Effector memory CD8-positive, alpha-beta T cell (primary cell): ENCODE measurements at regions not wholly inside any gene's neighbourhood (a gene's known extent, or its start where the extent isn't known, plus 50 kb on each side); places are given as distances from the start of the nearest gene placed in this dataset.

Source experiments
- ATAC-seq: fragments of 150-1000 bp; cut with Tn5 transposase; replicated peaks from 2 replicates; pipeline ENCODE4 v1.10.0; 2021; ENCODE audit warnings: mild to moderate bottlenecking, moderate library complexity
- DNase-seq, 3 experiments: peaks; one replicate each; pipeline ENCODE4 v3.0.0; 2021
- H3K27ac Mint-ChIP-seq, 2 donors: one replicate each; pipeline ENCODE4 v1.8.0; 2022; ENCODE audit warnings: mild to moderate bottlenecking in 2 of 2, mixed read lengths in 2 of 2, moderate library complexity in 2 of 2
- H3K27me3 Mint-ChIP-seq, 2 donors: one replicate each; pipeline ENCODE4 v1.8.0; 2022; ENCODE audit warnings: mixed read lengths in 2 of 2
- H3K36me3 Mint-ChIP-seq: one replicate; pipeline ENCODE4 v1.8.0; 2022; ENCODE audit warnings: mild to moderate bottlenecking, moderate library complexity, mixed read lengths; ENCODE audit not compliant: insufficient read depth
- H3K4me1 Mint-ChIP-seq, 2 donors: one replicate each; pipeline ENCODE4 v1.8.0; 2022; ENCODE audit warnings: low read depth in 2 of 2, mixed read lengths in 2 of 2
- H3K4me3 Mint-ChIP-seq, 2 donors: one replicate each; pipeline ENCODE4 v1.8.0; 2022; ENCODE audit warnings: mild to moderate bottlenecking in 2 of 2, mixed read lengths in 2 of 2, moderate library complexity in 2 of 2
- H3K9me3 Mint-ChIP-seq, 2 donors: one replicate each; pipeline ENCODE4 v1.8.0; 2022; ENCODE audit warnings: mixed read lengths in 2 of 2

DNA sequence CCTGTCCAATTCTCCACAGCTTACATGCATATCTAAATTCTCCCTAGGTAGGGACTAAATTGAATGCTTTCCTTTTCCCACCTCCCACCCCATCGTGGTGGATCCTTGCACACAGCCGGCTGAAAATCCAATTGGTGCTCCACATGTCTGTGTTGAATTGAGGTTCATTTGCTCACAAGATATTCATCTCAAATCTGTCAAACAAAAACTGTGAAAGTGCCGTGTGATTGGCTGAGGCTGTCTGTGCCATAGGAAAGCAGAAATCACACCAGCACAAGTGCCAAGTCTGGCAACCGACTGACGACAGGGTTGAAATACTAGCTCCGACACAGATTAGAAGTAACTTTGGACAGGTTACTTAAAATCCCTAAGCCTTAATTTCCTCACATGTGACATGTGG, 823.3 kb downstream of the TDRD15 start:
- Mint-ChIP-seq H3K4me3 (no peak overlapping the region), H3K9me3 (peaks cover 10 to 11% of the 10 kb centered on the region in 2 donors), H3K27ac (no peak overlapping the region), H3K36me3 (no peaks in the 10 kb centered on the region), H3K4me1 (no peaks in the 10 kb centered on the region), H3K27me3 (no peaks in the 10 kb centered on the region)
- no peak for DNase-seq
- no peak for ATAC-seq

DNA sequence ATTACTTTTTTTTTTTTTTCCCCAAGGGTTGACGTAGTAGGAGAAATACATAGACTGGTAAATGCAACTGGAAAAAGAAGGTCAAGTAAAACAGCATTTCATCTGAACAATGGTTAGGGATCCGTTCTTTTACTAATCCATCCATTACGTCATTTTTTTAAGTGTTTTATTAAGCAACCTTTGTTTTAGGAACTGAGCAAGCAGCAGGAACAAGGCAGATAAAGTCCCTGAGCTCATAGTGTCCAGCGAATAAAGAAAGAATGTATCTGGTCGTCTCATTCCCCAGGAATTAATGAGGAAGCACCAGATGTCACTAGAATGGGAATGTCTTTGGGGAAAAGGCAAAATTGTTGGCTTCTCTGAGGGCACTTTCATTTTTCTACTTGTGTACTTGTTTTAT, 842.4 kb downstream of the TDRD15 start:
- Mint-ChIP-seq H3K27me3 (no peaks in the 10 kb centered on the region), H3K9me3 (peaks cover 4 to 22% of the 10 kb centered on the region in 2 donors), H3K36me3 (peaks cover 3% of the 10 kb centered on the region), H3K4me1 (no peaks in the 10 kb centered on the region), H3K27ac (no peak overlapping the region), H3K4me3 (no peak overlapping the region)
- ATAC-seq, result no peak
- DNase-seq, result no peak

DNA sequence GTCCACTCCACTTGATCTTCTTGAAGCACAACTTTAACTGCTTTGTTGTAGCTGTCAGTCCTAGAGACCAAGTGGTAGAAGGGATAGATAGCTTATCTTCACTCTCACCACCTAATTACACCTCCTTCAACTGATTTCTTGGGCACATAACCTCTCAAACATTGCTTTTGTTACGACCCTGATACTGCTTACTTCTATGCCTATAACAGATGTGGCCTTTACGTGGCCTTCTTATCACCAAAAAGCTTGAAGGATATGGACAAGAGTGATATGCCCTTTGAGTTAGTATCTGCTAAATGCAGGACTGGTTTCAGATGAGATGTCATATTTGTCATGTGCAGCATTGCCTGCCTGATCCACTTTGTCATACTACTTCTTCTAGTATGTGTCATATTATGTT, 847.2 kb downstream of the TDRD15 start:
- H3K27me3 Mint-ChIP-seq, result no peaks in the 10 kb centered on the region
- H3K9me3 Mint-ChIP-seq, result peaks cover 11 to 17% of the 10 kb centered on the region in 2 donors

DNA sequence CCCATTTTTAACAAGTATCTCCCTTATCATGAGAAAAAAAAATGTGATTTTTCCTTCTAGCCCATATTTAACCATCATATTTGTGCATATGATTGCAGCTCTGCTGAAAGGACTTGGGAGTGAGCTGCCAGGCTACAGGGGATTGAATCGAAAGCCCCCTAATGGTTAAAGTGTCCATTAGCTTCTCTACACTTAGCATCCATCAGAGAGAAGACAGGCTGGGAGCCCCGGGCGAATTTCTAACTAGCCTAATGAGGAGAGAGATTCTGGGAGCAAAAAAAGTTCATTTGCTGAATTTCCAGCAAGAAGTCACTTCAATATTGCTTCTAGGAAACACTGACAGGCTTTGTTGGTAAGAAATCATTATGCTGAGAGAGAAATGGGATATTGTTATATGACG, 848.8 kb downstream of the TDRD15 start:
- H3K27ac Mint-ChIP-seq, result no peak overlapping the region
- ATAC-seq (no peak), DNase-seq (no peak)
- no peaks in the 10 kb centered on the region for H3K27me3 Mint-ChIP-seq
- no peaks in the 10 kb centered on the region for H3K4me1 Mint-ChIP-seq
- H3K4me3 Mint-ChIP-seq, result no peak overlapping the region
- H3K9me3 Mint-ChIP-seq, result peaks cover 9 to 17% of the 10 kb centered on the region in 2 donors
- H3K36me3 Mint-ChIP-seq, result no peaks in the 10 kb centered on the region

More for the DNA sequence above, 847.2 kb downstream of the TDRD15 start:
- Mint-ChIP-seq H3K4me3 (no peak overlapping the region), H3K36me3 (no peaks in the 10 kb centered on the region), H3K4me1 (no peaks in the 10 kb centered on the region), H3K27ac (no peak overlapping the region)
- no peak for DNase-seq
- ATAC-seq, result no peak

DNA sequence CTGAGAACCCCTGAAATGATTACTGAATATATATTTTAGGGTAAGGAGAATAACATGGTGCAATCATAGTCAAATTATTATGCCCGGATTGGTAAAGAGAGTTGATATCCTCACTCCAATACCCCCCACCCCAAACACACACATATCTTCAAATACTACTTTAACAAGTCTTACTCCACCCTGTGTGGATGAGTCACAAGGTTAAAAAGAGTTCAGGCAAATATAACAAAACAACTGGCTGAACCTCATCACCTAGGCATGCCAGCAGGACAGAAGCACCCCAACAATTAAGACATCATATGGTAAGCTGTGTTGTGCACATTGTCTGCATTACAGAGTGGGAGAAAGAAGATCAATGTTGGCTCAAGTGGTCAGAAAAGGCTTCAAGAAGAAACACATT, 857.4 kb downstream of the TDRD15 start:
- no peak overlapping the region for H3K27ac Mint-ChIP-seq
- H3K36me3 Mint-ChIP-seq, result no peaks in the 10 kb centered on the region
- no peak for ATAC-seq
- H3K4me3 Mint-ChIP-seq, result no peak overlapping the region
- DNase-seq, result no peak
- peaks cover 5 to 11% of the 10 kb centered on the region in 2 donors for H3K9me3 Mint-ChIP-seq
- no peaks in the 10 kb centered on the region for H3K27me3 Mint-ChIP-seq
- no peaks in the 10 kb centered on the region for H3K4me1 Mint-ChIP-seq

DNA sequence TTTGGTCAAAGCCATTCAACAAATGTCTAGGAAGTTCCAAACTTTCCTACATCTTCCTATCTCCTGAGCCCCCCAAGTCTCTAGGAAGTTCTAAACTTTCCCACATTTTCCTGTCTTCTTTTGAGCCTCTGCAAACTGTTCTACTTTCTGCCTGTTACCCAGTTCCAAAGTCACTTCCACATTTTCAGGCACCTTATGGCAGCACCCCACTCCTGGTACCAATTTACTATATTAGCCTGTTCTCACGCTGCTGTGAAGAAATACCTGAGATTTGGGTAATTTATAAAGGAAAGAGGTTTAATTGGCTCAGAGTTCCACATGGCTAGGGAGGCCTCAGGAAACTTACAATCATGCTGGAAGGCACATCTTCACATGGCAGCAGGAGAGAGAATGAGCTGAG, 869.2 kb downstream of the TDRD15 start:
- ATAC-seq (no peak), DNase-seq (no peak)
- Mint-ChIP-seq H3K4me3 (no peak overlapping the region), H3K27ac (no peak overlapping the region), H3K4me1 (no peaks in the 10 kb centered on the region), H3K36me3 (no peaks in the 10 kb centered on the region), H3K27me3 (no peaks in the 10 kb centered on the region), H3K9me3 (peaks cover 17 to 31% of the 10 kb centered on the region in 2 donors)

DNA sequence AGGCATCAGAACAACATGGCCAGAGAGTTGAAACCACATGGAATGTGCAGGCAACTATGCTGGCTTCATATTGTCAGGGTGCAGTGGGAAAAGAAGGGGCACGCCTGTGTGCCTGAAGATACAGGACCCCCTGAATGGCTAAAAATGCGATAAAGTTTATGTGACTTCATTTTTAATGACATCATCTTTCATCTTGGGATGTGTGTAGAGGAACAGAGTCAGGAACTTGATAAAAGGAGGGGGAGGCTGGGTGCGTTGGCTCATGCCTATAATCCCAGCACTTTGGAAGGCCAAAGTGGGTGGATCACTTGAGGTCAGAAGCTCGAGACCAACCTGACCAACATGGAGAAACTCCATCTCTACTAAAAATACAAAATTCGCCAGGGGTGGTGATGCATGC, 872.6 kb downstream of the TDRD15 start:
- ATAC-seq (no peak), DNase-seq (no peak)
- no peak overlapping the region for H3K4me3 Mint-ChIP-seq
- H3K27me3 Mint-ChIP-seq, result no peaks in the 10 kb centered on the region
- H3K27ac Mint-ChIP-seq, result no peak overlapping the region
- H3K36me3 Mint-ChIP-seq, result no peaks in the 10 kb centered on the region
- H3K4me1 Mint-ChIP-seq, result no peaks in the 10 kb centered on the region
- H3K9me3 Mint-ChIP-seq, result peaks cover 14 to 28% of the 10 kb centered on the region in 2 donors

DNA sequence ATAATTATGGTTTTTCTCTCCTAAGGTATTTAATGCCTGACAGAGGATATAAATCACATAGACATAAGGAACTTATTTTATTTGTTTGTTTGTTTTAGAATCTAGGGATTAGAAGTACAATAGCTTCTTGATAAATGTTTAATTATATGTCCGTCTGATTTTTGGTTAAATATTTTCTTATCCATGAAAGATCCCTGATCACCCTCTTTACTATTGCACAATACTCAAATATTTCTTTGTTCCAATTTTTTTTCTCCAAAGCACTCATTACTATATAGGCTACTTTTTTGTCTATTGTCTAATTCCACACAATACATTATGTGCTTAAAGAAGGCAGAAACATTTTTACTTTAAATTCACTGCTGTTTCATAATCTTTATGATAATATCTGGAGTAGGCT, 875.8 kb downstream of the TDRD15 start:
- DNase-seq, result no peak
- H3K4me3 Mint-ChIP-seq, result no peak overlapping the region
- H3K9me3 Mint-ChIP-seq, result peaks cover 8 to 22% of the 10 kb centered on the region in 2 donors
- H3K4me1 Mint-ChIP-seq, result no peaks in the 10 kb centered on the region
- ATAC-seq, result no peak
- no peak overlapping the region for H3K27ac Mint-ChIP-seq
- H3K36me3 Mint-ChIP-seq, result no peaks in the 10 kb centered on the region
- no peaks in the 10 kb centered on the region for H3K27me3 Mint-ChIP-seq

DNA sequence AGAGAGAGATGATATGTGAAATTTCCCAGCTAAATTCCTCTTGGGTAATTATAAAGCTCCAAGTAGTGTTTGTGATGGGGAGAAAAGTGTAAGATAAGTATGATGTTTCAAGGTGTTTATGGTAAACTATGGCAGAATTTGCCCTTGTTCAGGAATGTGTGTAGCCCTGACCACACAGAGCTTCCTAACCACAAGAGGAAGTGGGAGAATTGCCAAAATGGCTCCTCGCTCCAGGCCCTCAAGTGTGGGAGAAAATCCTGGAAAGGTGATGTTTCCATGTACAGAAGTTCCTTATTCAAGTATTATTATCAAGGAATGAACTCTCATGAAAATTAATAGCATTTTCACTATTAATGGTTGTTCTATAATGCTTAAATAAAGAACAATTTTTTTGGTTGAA, 878.3 kb downstream of the TDRD15 start:
- Mint-ChIP-seq H3K36me3 (no peaks in the 10 kb centered on the region), H3K4me3 (no peak overlapping the region), H3K27me3 (no peaks in the 10 kb centered on the region), H3K27ac (no peak overlapping the region), H3K9me3 (peaks cover 7 to 24% of the 10 kb centered on the region in 2 donors), H3K4me1 (no peaks in the 10 kb centered on the region)
- ATAC-seq (no peak), DNase-seq (no peak)

DNA sequence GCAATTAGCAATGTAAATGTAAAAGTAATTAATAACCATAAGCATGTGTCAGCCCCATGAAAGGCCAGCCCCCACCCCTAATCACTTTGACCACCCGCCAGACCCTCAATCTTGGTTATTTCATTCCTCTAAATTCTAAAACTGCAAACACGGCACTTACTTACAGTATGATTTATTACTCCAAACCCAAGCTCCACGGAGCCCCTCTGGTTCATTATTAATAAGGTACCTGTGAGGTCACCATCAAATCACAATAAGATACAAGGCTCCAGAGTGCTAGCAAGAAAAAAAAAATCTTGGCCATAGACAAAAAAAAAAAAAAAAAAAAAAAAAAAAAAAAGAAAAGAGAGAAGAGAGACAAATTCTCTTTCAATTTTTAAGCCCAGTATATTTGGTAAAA, 879.5 kb downstream of the TDRD15 start:
- DNase-seq (no peak), ATAC-seq (no peak)
- Mint-ChIP-seq H3K36me3 (no peaks in the 10 kb centered on the region), H3K27me3 (no peaks in the 10 kb centered on the region), H3K27ac (no peak overlapping the region), H3K9me3 (peaks cover 9 to 19% of the 10 kb centered on the region in 2 donors), H3K4me1 (no peaks in the 10 kb centered on the region), H3K4me3 (no peak overlapping the region)

DNA sequence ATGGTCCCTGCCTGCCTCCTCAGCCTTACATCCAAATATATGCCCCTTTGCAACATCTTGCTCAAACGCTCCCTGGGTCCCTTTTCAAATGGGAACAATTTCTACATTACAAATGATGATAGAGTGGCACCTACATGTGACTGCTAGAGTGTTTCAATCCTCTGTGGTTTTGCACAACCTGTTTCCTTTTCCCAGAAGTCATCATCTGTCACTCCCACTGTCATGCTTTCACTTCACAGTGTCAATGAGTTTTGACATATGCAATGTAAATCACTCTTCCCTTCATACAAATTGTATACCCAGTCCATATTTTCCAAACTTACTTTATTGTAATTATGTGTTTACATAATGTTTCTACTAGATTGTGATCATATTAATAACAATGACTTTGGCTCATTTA, 887.3 kb downstream of the TDRD15 start:
- ATAC-seq (no peak), DNase-seq (no peak)
- Mint-ChIP-seq H3K27ac (no peak overlapping the region), H3K4me1 (no peaks in the 10 kb centered on the region), H3K9me3 (peaks cover 12% of the 10 kb centered on the region in 2 donors), H3K36me3 (no peaks in the 10 kb centered on the region), H3K4me3 (no peak overlapping the region), H3K27me3 (no peaks in the 10 kb centered on the region)

DNA sequence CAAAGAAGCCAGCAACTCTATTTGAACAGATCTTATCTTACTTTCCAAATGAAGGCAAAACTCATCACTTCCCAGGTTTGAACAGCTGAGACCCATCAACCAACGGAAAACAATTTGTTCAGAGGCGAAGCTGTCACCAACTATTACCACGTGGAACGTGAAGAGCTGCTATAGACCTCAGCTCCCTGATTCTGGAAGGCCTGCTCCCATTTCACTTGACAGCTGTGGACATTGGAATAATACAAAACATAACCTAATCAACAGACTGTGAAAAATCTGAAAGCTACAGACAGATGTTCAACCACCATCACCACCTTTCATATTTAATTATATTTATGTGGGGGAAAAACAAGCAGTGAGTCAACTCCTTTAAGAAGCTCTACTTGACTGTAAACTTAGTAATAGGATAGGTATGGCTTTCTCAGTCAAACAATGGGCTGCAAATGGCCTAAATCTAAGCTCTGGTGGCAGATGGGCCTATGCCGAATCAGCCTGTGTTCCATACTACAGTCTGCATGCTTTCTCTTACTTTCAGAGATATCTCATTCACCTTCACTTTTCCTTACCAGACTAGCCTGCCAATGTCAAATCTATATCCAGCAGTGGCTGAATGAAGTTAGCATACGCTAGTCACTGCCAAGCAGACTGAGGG, 896.4 kb downstream of the TDRD15 start:
- Mint-ChIP-seq H3K9me3 (peaks cover 0 to 16% of the 10 kb centered on the region in 2 donors), H3K27ac (no peak overlapping the region), H3K27me3 (no peaks in the 10 kb centered on the region), H3K36me3 (no peaks in the 10 kb centered on the region), H3K4me1 (no peaks in the 10 kb centered on the region), H3K4me3 (no peak overlapping the region)
- ATAC-seq (no peak), DNase-seq (no peak)

DNA sequence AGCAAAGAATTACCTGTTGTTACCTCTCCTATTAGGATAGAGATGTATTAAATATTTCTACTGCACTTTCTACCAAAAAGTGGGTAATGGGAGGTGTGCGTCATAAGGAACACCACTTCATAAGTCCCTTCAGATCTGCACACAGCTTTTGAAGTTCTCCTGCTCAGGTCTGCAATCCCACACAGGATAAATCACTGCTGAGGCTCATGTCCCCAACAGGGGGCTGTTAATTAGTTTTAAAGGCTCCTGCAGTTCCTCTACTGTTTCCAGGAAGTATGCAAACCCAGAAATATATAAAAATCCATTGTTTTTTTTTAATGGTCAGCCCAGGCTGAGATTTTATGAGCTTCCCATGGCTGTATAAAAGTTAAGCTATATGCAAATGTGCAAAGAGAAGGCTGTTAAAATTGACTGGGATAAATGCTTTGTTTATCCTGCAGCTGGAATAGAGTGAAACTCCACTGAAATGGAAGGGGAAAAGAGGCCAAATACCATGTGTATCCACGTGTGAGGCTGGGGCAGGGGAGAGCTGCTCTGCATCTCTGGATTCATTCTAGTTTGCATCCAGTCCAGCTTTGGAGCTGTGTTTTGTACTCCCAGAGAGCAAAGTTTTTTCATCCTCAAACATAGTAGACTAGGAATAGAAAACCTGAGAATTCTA, 903.7 kb downstream of the TDRD15 start:
- Mint-ChIP-seq H3K27ac (no peak overlapping the region), H3K4me3 (no peak overlapping the region), H3K9me3 (peaks cover 0 to 9% of the 10 kb centered on the region in 2 donors), H3K4me1 (no peaks in the 10 kb centered on the region), H3K36me3 (no peaks in the 10 kb centered on the region), H3K27me3 (no peaks in the 10 kb centered on the region)
- DNase-seq (no peak), ATAC-seq (no peak)

DNA sequence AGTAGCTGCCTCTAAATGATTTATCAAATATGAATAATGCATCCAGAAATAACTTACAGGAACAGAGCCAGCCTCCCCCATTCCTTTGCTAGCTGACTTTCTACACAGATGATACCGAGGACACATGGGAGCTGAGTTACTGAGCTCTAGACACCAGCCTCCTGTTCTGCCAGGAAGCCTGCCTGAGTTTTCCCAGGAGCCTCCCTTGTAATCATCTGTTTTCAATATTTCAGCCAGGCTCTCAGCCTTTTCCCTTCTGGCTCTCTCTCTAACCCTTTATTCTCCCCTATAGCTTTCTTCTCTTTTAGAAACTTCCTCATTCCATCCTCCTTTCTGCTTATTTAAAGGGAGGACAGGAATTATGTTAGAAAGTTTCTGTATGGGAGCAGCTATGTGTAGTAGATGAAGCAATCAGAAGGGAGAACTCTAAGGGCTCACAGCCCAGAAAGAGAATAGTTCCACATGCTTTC, 911.6 kb downstream of the TDRD15 start:
- Mint-ChIP-seq H3K4me1 (no peaks in the 10 kb centered on the region), H3K9me3 (peaks cover 7 to 9% of the 10 kb centered on the region in 2 donors), H3K27me3 (no peaks in the 10 kb centered on the region), H3K36me3 (no peaks in the 10 kb centered on the region), H3K4me3 (no peak overlapping the region), H3K27ac (no peak overlapping the region)
- DNase-seq (no peak), ATAC-seq (no peak)
